CD4-positive, alpha-beta T cell (primary cell): ENCODE measurements at regions not wholly inside any gene's neighbourhood (a gene's known extent, or its start where the extent isn't known, plus 50 kb on each side); places are given as distances from the start of the nearest gene placed in this dataset.

Experiments used
- ATAC-seq: fragments of 200-7000 bp; cut with Tn5 transposase; one replicate; pipeline ENCODE4 v1.10.0; 2022; ENCODE audit warnings: mild to moderate bottlenecking; ENCODE audit not compliant: poor library complexity
- CTCF ChIA-PET: fragments of 350-600 bp; sonication (Branson Sonifier 250); formaldehyde crosslinking; loops from one replicate; lab custom pipeline; 2021; ENCODE audit warnings: antibody characterized with exemption, inconsistent platforms; lab: Charles Lee
- POLR2A ChIA-PET: fragments of 350-600 bp; sonication (Branson Sonifier 250); formaldehyde crosslinking; loops from one replicate; lab custom pipeline; 2021; ENCODE audit warnings: antibody characterized with exemption, inconsistent platforms; lab: Charles Lee
- DNase-seq, 14 experiments: peaks; one replicate each; pipeline ENCODE4 v3.0.0-alpha.2; 2013 to 2020; ENCODE audit warnings: mixed read lengths in 2 of 14
- H3K27ac ChIP-seq, 2 donors: one replicate each; pipeline versions ENCODE4 v1.5.1 to v1.7.0; 2013; ENCODE audit warnings: low read length in 2 of 2, low read depth in 1 of 2, mild to moderate bottlenecking in 1 of 2
- H3K27me3 ChIP-seq, 2 experiments: 1 replicate in 1 of 2; 2 replicates in 1 of 2; pipeline versions ENCODE4 v1.6.1 to v1.7.0; 2013; ENCODE audit warnings: low read length in 2 of 2, control low read depth in 1 of 2, mild to moderate bottlenecking in 1 of 2, moderate library complexity in 1 of 2; ENCODE audit not compliant: insufficient read depth in 2 of 2, control insufficient read depth in 1 of 2
- H3K36me3 ChIP-seq: one replicate; pipeline ENCODE4 v1.6.1; 2013; ENCODE audit warnings: low read length, control low read depth; ENCODE audit not compliant: insufficient read depth
- H3K4me1 ChIP-seq: one replicate; pipeline ENCODE4 v1.6.1; 2013; ENCODE audit warnings: low read length, control low read depth; ENCODE audit not compliant: insufficient read depth
- H3K4me3 ChIP-seq: one replicate; pipeline ENCODE4 v1.5.1; 2013; ENCODE audit warnings: mild to moderate bottlenecking, low read length, moderate library complexity
- H3K9me3 ChIP-seq, 2 experiments: 1 replicate in 1 of 2; 2 replicates in 1 of 2; pipeline versions ENCODE4 v1.6.1 to v1.7.0; 2013; ENCODE audit warnings: low read length in 2 of 2, mild to moderate bottlenecking in 2 of 2, control low read depth in 1 of 2, moderate library complexity in 1 of 2; ENCODE audit not compliant: control insufficient read depth in 1 of 2, insufficient read depth in 1 of 2
- H3K27ac Mint-ChIP-seq: one replicate; pipeline ENCODE4 v1.8.0; 2020; ENCODE audit warnings: mixed read lengths
- H3K27me3 Mint-ChIP-seq: one replicate; pipeline ENCODE4 v1.8.0; 2021; ENCODE audit warnings: mixed read lengths
- H3K36me3 Mint-ChIP-seq: one replicate; pipeline ENCODE4 v1.8.0; 2021; ENCODE audit warnings: low read depth, mixed read lengths
- H3K4me1 Mint-ChIP-seq: one replicate; pipeline ENCODE4 v1.8.0; 2021; ENCODE audit warnings: low read depth, mixed read lengths
- H3K4me3 Mint-ChIP-seq: one replicate; pipeline ENCODE4 v1.8.0; 2020; ENCODE audit warnings: mild to moderate bottlenecking, mixed read lengths
- H3K9me3 Mint-ChIP-seq: one replicate; pipeline ENCODE4 v1.8.0; 2020; ENCODE audit warnings: mixed read lengths
- CTCF ChIP-seq: fragments of 200-600 bp; IDR thresholded peaks from one replicate; pipeline ENCODE4 v1.8.0; 2022; ENCODE audit warnings: antibody characterized with exemption, mild to moderate bottlenecking
- intact Hi-C, 2 experiments: fragments of 100-400 bp; cut with DNase I in 1 of 2; cut with micrococcal nuclease in 1 of 2; formaldehyde crosslinking; loops; one replicate each; pipeline versions ENCODE4 v1.15.1 to v1.9.0; 2023 to 2025; cut with DNase I, micrococcal nuclease

- H3K9me3 ChIP-seq, result no peaks in the 10 kb centered on the region
- TF ChIP-seq CTCF, result no peak
- no peak overlapping the region for H3K4me3 Mint-ChIP-seq
- H3K9me3 Mint-ChIP-seq, result no peaks in the 10 kb centered on the region
- peaks cover 9% of the 10 kb centered on the region for H3K27me3 Mint-ChIP-seq
- ChIA-PET POLR2A (no interaction called here), CTCF (no interaction called here)
- DNase-seq (no peak), ATAC-seq (no peak)
- no peaks in the 10 kb centered on the region for H3K36me3 Mint-ChIP-seq
- no peak overlapping the region for H3K27ac ChIP-seq
- no peaks in the 10 kb centered on the region for H3K4me1 ChIP-seq
- no peak overlapping the region for H3K4me3 ChIP-seq
- H3K27ac Mint-ChIP-seq, result no peak overlapping the region
- no peaks in the 10 kb centered on the region for H3K36me3 ChIP-seq
- H3K27me3 ChIP-seq, result no peaks in the 10 kb centered on the region
- intact Hi-C loops, result no loop called here
- no peaks in the 10 kb centered on the region for H3K4me1 Mint-ChIP-seq
Observed at GRCh38 chr5:5767286-5767928, 344.9 kb downstream of the ICE1 start.

- peaks cover 9% of the 10 kb centered on the region for H3K27me3 Mint-ChIP-seq
- ChIA-PET POLR2A (no interaction called here), CTCF (no interaction called here)
- Histone ChIP-seq H3K9me3 (no peaks in the 10 kb centered on the region), H3K27ac (no peak overlapping the region), H3K4me1 (no peaks in the 10 kb centered on the region), H3K36me3 (no peaks in the 10 kb centered on the region), H3K27me3 (no peaks in the 10 kb centered on the region), H3K4me3 (no peak overlapping the region)
- no peak overlapping the region for H3K27ac Mint-ChIP-seq
- no peak for TF ChIP-seq CTCF
- no peaks in the 10 kb centered on the region for H3K4me1 Mint-ChIP-seq
- H3K9me3 Mint-ChIP-seq, result no peaks in the 10 kb centered on the region
- no peak for DNase-seq
- intact Hi-C loops, result no loop called here
- ATAC-seq, result no peak
- no peaks in the 10 kb centered on the region for H3K36me3 Mint-ChIP-seq
- H3K4me3 Mint-ChIP-seq, result no peak overlapping the region
Observed at GRCh38 chr5:5765066-5765850, 342.8 kb downstream of the ICE1 start.

- Mint-ChIP-seq H3K36me3 (no peaks in the 10 kb centered on the region), H3K9me3 (no peaks in the 10 kb centered on the region), H3K27ac (no peak overlapping the region), H3K27me3 (peaks cover 9% of the 10 kb centered on the region), H3K4me3 (no peak overlapping the region), H3K4me1 (no peaks in the 10 kb centered on the region)
- intact Hi-C loops, result no loop called here
- no peaks in the 10 kb centered on the region for H3K9me3 ChIP-seq
- no peaks in the 10 kb centered on the region for H3K36me3 ChIP-seq
- DNase-seq (no peak), ATAC-seq (no peak)
- H3K4me3 ChIP-seq, result no peak overlapping the region
- no peaks in the 10 kb centered on the region for H3K27me3 ChIP-seq
- no peak overlapping the region for H3K27ac ChIP-seq
- CTCF ChIA-PET, result no interaction called here
- no peak for TF ChIP-seq CTCF
- H3K4me1 ChIP-seq, result no peaks in the 10 kb centered on the region
- POLR2A ChIA-PET, result no interaction called here
Observed at GRCh38 chr5:5764246-5764645, 341.8 kb downstream of the ICE1 start.
